ENCODE measurements at regions not wholly inside any gene's neighbourhood (a gene's known extent, or its start where the extent isn't known, plus 50 kb on each side); places are given as distances from the start of the nearest gene placed in this dataset.

GRCh38 chr18:55073116-55073515 is 113.9 kb upstream of the CCDC68 start:
- TF ChIP-seq EZH2 (IDR thresholded peaks at IDR 0.05; ENCODE audit: low read length) (no peak), CTCF (optimal IDR thresholded peaks at IDR 0.05 in 1 of 3, IDR thresholded peaks at IDR 0.05 in 1 of 3, conservative IDR thresholded peaks at IDR 0.05 in 1 of 3; ENCODE audit: extremely low read depth in 1 of 3, insufficient read depth in 2 of 3, low read length in 3 of 3) (no peak)
